HG02884 (cell line): ENCODE measurements at regions not wholly inside any gene's neighbourhood (a gene's known extent, or its start where the extent isn't known, plus 50 kb on each side); places are given as distances from the start of the nearest gene placed in this dataset.
"Not testable (repeated sequence)": the region's sequence is repeated elsewhere in the genome, so short reads cannot be mapped to it uniquely, and the experiment has no call there.

Experiments
- ATAC-seq: cut with Tn5 transposase; IDR thresholded peaks from one replicate; pipeline ENCODE4 v1.9.1; 2021; ENCODE audit warnings: mild to moderate bottlenecking, moderate library complexity; ENCODE audit not compliant: unreplicated experiment

- ATAC-seq = no peak
Observed at GRCh38 chr21:20419772-20420171, 578.4 kb upstream of the NCAM2 start.

- no peak for ATAC-seq
Observed at GRCh38 chr21:20424943-20425342, 573.3 kb upstream of the NCAM2 start.

- ATAC-seq = no peak
Observed at GRCh38 chr21:20425856-20426255, 572.4 kb upstream of the NCAM2 start.

- ATAC-seq = no peak
Observed at GRCh38 chr21:20440338-20440737, 557.9 kb upstream of the NCAM2 start.

GRCh38 chr21:20443558-20444155, 554.6 kb upstream of the NCAM2 start:
- no peak for ATAC-seq

GRCh38 chr21:20445971-20446370, 552.2 kb upstream of the NCAM2 start:
- ATAC-seq = no peak

- no peak for ATAC-seq
Observed at GRCh38 chr21:20451046-20451445, 547.2 kb upstream of the NCAM2 start.

- ATAC-seq = no peak
Observed at GRCh38 chr21:20452935-20453334, 545.3 kb upstream of the NCAM2 start.

GRCh38 chr21:20459838-20460237, 538.4 kb upstream of the NCAM2 start:
- no peak for ATAC-seq

GRCh38 chr21:20463362-20463761, 534.8 kb upstream of the NCAM2 start:
- no peak for ATAC-seq

GRCh38 chr21:20469361-20469760, 528.8 kb upstream of the NCAM2 start:
- no peak for ATAC-seq

GRCh38 chr21:20486303-20486702, 511.9 kb upstream of the NCAM2 start:
- ATAC-seq = no peak

GRCh38 chr21:20502915-20503314, 495.3 kb upstream of the NCAM2 start:
- not testable (repeated sequence) for ATAC-seq

- no peak for ATAC-seq
Observed at GRCh38 chr21:20507783-20508182, 490.4 kb upstream of the NCAM2 start.

GRCh38 chr21:20511216-20511880, 486.9 kb upstream of the NCAM2 start:
- no peak for ATAC-seq

GRCh38 chr21:20515446-20515845, 482.8 kb upstream of the NCAM2 start:
- no peak for ATAC-seq

GRCh38 chr21:20519076-20519475, 479.1 kb upstream of the NCAM2 start:
- ATAC-seq = no peak

GRCh38 chr21:20522611-20523010, 475.6 kb upstream of the NCAM2 start:
- no peak for ATAC-seq

GRCh38 chr21:20523191-20523590, 475.0 kb upstream of the NCAM2 start:
- ATAC-seq = no peak

GRCh38 chr21:20527731-20528460, 470.3 kb upstream of the NCAM2 start:
- no peak for ATAC-seq

- ATAC-seq = no peak
Observed at GRCh38 chr21:20537130-20537529, 461.1 kb upstream of the NCAM2 start.

- ATAC-seq = no peak
Observed at GRCh38 chr21:20538039-20538658, 460.1 kb upstream of the NCAM2 start.
